ENCODE measurements at regions not wholly inside any gene's neighbourhood (a gene's known extent, or its start where the extent isn't known, plus 50 kb on each side); places are given as distances from the start of the nearest gene placed in this dataset.
A peak's percentile ranks its signal among the peaks of the same experiment; 100 is the strongest.

- H3K9me2 ChIP-seq (ENCODE audit: insufficient read depth): 0 out of 2 replicates have a peak, but pooled peaks cover 8% of the 10 kb centered on the region
- no peak overlapping the region for H3K27ac ChIP-seq (ENCODE audit: low read depth)
- no peaks in the 10 kb centered on the region for H3K79me2 ChIP-seq (replicated peaks; ENCODE audit: insufficient read depth)
- no peaks in the 10 kb centered on the region for H3F3A ChIP-seq (replicated peaks; ENCODE audit: low read depth)
- peaks cover 18% of the 10 kb centered on the region for H3K4me1 Mint-ChIP-seq
- H3K4me3 ChIP-seq: no peak overlapping the region
- ATAC-seq (peak; percentile 63), DNase-seq (ENCODE audit: low spot score) (peak; percentile 38)
- H3K9me3 Mint-ChIP-seq: peaks cover 13% of the 10 kb centered on the region
- H4K20me1 ChIP-seq (replicated peaks; ENCODE audit: insufficient read depth): no peaks in the 10 kb centered on the region
- no peak overlapping the region for H3K27ac Mint-ChIP-seq
- H3K27me3 Mint-ChIP-seq (ENCODE audit: insufficient read depth, low read depth, poor library complexity): peaks cover 3% of the 10 kb centered on the region
- peak overlapping the region; percentile 70; the same call in 1 of the 2 replicates for H2AFZ ChIP-seq
- no peak overlapping the region for H3K4me3 Mint-ChIP-seq
- H3K4me1 ChIP-seq (ENCODE audit: insufficient read depth): no peaks in the 10 kb centered on the region
- no peak overlapping the region for H3K4me2 ChIP-seq
- TF ChIP-seq EZH2 (IDR thresholded peaks at IDR 0.05; ENCODE audit: low read depth, unreplicated experiment) (no peak), ETS1 (IDR thresholded peaks at IDR 0.05) (no peak), CTCF (conservative IDR thresholded peaks at IDR 0.05; ENCODE audit: low read depth in 2 of 2) (no peak), STAT1 (IDR thresholded peaks at IDR 0.05; ENCODE audit: unreplicated experiment) (no peak), REST (IDR thresholded peaks at IDR 0.05; ENCODE audit: unreplicated experiment) (no peak), JUNB (IDR thresholded peaks at IDR 0.05; ENCODE audit: unreplicated experiment) (no peak), ZNF331 (CRISPR knock-in tag; IDR thresholded peaks at IDR 0.05; ENCODE audit: low read depth) (no peak), NANOG (IDR thresholded peaks at IDR 0.05; ENCODE audit: borderline replicate concordance) (no peak), POLR2AphosphoS5 (IDR thresholded peaks at IDR 0.05; ENCODE audit: low read depth) (no peak), ZNF462 (CRISPR knock-in tag; IDR thresholded peaks at IDR 0.05) (no peak)
- H3K27me3 ChIP-seq (ENCODE audit: insufficient read depth): no peaks in the 10 kb centered on the region
- peaks cover 7% of the 10 kb centered on the region; the same call in 1 of the 2 replicates for H3K36me3 ChIP-seq (ENCODE audit: insufficient read depth)
- H3K36me3 Mint-ChIP-seq (ENCODE audit: low read depth): peaks cover 12% of the 10 kb centered on the region; the same call in 2 of the 3 replicates
Measured at GRCh38 chr5:4230471-4230785, 634.8 kb downstream of the IRX1 start.

Data from GM23338 (cell line).